Activated CD4-positive, alpha-beta T cell treated with anti-CD3 and anti-CD28 coated beads, Interleukin-2, amount 10 ng/mL, durations not matched to agents 24 days and 14 days (primary cell): ENCODE measurements at regions not wholly inside any gene's neighbourhood (a gene's known extent, or its start where the extent isn't known, plus 50 kb on each side); places are given as distances from the start of the nearest gene placed in this dataset.

ENCODE experiments used
- DNase-seq: peaks from one replicate; pipeline ENCODE4 v3.0.0; 2022
- H3K27ac Mint-ChIP-seq: one replicate; pipeline ENCODE4 v1.8.0; 2022; ENCODE audit warnings: mild to moderate bottlenecking, mixed read lengths
- H3K27me3 Mint-ChIP-seq: one replicate; pipeline ENCODE4 v1.8.0; 2022; ENCODE audit warnings: mixed read lengths
- H3K36me3 Mint-ChIP-seq: one replicate; pipeline ENCODE4 v1.8.0; 2022; ENCODE audit warnings: low read depth, mild to moderate bottlenecking, mixed read lengths
- H3K4me1 Mint-ChIP-seq: one replicate; pipeline ENCODE4 v1.8.0; 2021; ENCODE audit warnings: mixed read lengths
- H3K4me3 Mint-ChIP-seq: one replicate; pipeline ENCODE4 v1.8.0; 2022; ENCODE audit warnings: mild to moderate bottlenecking, moderate library complexity, mixed read lengths
- H3K9me3 Mint-ChIP-seq: one replicate; pipeline ENCODE4 v1.8.0; 2021; ENCODE audit warnings: mixed read lengths
- intact Hi-C: fragments of 100-400 bp; cut with micrococcal nuclease; formaldehyde crosslinking; loops from one replicate; pipeline ENCODE4 v1.15.1; 2023

DNA sequence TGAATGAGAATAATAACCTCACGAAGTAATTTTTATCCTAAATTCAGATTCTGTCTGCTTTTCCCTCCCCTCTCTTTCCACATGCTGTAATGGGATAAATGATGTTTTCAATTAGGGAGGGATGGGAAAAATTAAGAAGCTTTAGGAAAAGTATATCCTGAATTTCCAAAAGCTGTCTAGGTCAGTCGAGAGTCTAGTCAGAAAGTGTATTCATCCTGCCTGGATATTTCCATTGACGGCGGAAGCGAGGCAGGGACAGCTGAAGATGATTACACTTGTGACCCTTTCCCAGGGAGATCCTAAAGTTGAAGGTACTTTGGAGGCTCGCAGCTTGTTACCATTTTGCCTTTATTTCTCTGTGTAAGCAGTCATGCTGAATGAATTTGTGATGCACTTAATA, 204.1 kb downstream of the ZNF365 start:
- intact Hi-C loops, result no loop called here
- Mint-ChIP-seq H3K36me3 (no peaks in the 10 kb centered on the region), H3K4me3 (no peak overlapping the region), H3K27ac (no peak overlapping the region), H3K27me3 (peaks cover 14% of the 10 kb centered on the region), H3K4me1 (no peaks in the 10 kb centered on the region), H3K9me3 (peaks cover 6% of the 10 kb centered on the region)
- DNase-seq, result no peak

DNA sequence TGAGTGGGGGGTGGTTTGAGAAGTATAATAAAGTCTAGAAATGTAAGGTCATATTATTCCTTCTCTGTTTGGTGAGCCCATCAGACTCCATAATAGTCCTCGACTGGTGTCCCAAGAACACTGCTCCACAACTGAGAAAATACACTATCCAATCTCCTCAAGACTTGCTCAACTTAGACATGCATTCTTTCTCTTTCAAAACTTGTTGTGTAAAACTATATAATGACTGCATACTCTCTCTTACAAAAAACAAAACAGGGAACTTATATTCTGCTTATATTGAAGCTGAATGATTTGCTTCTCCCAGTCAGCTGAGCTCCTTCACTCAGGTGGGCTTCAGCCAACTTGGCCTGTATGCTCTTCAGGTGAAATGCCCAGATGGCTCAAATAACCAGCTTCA, 204.7 kb downstream of the ZNF365 start:
- H3K9me3 Mint-ChIP-seq, result peaks cover 6% of the 10 kb centered on the region

DNA sequence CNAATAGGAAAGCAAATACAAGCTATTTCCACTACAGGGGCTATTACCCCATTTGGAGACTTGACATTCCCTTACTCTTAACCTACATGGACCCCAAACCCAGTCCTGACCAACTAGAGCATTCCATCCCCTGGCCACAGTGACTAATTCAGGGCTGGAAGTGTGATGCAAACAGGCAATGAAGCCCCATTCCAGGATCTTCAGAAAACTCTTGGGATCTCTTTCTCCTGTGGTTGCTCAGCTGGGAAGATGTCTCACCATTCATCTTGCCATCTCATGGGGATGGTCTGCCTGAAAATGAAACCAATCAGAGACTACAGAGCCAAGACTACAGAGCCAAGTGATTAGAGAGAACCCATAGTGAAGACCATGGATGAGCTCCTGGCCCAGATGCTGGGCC, 206.2 kb downstream of the ZNF365 start:
- Mint-ChIP-seq H3K4me3 (no peak overlapping the region), H3K27me3 (peaks cover 11% of the 10 kb centered on the region), H3K4me1 (peaks cover 2% of the 10 kb centered on the region), H3K27ac (no peak overlapping the region), H3K9me3 (peaks cover 6% of the 10 kb centered on the region), H3K36me3 (no peaks in the 10 kb centered on the region)
- intact Hi-C loops, result no loop called here
- no peak for DNase-seq

More for the DNA sequence above, 204.7 kb downstream of the ZNF365 start:
- Mint-ChIP-seq H3K4me1 (no peaks in the 10 kb centered on the region), H3K27me3 (peaks cover 14% of the 10 kb centered on the region), H3K36me3 (no peaks in the 10 kb centered on the region), H3K27ac (no peak overlapping the region), H3K4me3 (no peak overlapping the region)
- no peak for DNase-seq
- intact Hi-C loops, result no loop called here

DNA sequence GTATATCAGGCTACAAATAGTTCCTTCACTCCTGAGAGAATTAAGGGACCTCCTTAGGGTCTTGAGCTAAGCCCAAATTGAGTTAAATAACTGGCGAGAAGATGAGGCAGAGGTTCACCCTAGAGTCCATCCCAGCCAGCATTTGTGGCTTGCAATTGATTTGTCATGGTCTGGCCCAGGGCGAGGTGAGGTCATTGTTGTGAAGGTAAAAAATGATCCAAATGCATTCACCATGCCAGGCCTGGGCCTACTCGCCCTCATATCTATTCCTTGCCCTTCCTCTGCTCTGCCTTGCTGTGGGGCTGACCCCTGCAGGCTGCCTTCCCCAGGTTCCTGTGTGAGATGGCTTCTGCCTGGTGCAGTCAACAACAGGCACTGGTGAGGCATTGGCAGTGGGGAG, 207.2 kb downstream of the ZNF365 start:
- peaks cover 4% of the 10 kb centered on the region for H3K4me1 Mint-ChIP-seq
- intact Hi-C loops, result no loop called here

DNA sequence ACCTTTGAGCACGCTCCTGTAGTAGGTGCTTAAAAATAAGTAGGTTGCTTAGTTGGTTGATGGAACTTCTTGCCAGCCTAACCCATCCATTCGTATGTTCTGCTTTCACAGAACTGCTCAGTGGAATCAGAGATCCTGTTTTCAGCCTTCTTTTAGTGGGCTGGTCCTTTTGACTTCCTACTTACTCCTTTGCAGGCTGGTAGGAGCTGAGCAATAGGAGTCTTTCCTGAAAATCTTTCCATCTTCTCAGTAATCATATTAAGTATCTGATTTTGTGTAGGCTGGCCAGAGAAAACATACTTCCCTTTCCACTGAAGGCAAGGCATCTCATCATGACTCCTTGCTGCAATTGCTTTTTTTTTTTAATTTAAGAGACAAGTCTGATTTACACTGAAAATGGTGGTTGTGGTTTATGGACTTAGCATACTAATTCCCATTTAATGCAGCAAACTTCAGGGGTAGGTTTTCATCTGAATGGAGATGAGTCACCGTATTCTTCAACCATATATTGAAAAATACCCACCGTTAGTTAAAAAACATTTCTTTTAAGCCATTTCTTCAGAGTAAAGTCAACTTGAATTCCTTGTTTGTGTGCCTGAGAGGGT, 208.0 kb downstream of the ZNF365 start:
- Mint-ChIP-seq H3K4me1 (peaks cover 4% of the 10 kb centered on the region), H3K36me3 (no peaks in the 10 kb centered on the region), H3K27ac (no peak overlapping the region), H3K27me3 (peaks cover 11% of the 10 kb centered on the region), H3K4me3 (no peak overlapping the region), H3K9me3 (peaks cover 6% of the 10 kb centered on the region)
- DNase-seq, result no peak
- intact Hi-C loops, result no loop called here

More for the DNA sequence above, 207.2 kb downstream of the ZNF365 start:
- no peak for DNase-seq
- H3K27me3 Mint-ChIP-seq, result peaks cover 11% of the 10 kb centered on the region
- no peak overlapping the region for H3K4me3 Mint-ChIP-seq
- H3K27ac Mint-ChIP-seq, result no peak overlapping the region
- H3K36me3 Mint-ChIP-seq, result no peaks in the 10 kb centered on the region
- peaks cover 6% of the 10 kb centered on the region for H3K9me3 Mint-ChIP-seq

DNA sequence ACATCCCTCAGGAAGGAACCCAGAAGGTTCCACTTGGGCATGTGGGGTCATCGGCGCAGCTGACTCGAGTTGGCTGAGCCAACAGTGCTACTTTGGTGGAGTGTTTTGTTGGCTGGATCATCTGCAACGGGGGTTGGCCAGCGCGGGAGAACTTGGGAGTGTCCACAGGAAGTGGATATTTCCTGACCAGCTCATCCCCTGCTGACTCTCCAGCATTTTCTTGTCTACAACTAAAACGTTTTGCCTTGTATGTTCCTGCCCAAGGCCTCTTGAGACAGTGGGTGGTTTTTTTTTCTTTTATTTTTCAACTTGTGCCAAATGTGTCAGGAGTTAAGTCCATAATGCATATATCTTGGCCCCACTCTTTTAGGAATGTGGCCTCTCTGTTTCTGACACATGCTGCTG, 208.6 kb downstream of the ZNF365 start:
- intact Hi-C loops, result no loop called here
- H3K27ac Mint-ChIP-seq, result no peak overlapping the region
- H3K9me3 Mint-ChIP-seq, result peaks cover 6% of the 10 kb centered on the region
- no peak overlapping the region for H3K4me3 Mint-ChIP-seq
- H3K27me3 Mint-ChIP-seq, result peaks cover 11% of the 10 kb centered on the region
- H3K36me3 Mint-ChIP-seq, result no peaks in the 10 kb centered on the region
- peaks cover 4% of the 10 kb centered on the region for H3K4me1 Mint-ChIP-seq
- DNase-seq, result no peak

DNA sequence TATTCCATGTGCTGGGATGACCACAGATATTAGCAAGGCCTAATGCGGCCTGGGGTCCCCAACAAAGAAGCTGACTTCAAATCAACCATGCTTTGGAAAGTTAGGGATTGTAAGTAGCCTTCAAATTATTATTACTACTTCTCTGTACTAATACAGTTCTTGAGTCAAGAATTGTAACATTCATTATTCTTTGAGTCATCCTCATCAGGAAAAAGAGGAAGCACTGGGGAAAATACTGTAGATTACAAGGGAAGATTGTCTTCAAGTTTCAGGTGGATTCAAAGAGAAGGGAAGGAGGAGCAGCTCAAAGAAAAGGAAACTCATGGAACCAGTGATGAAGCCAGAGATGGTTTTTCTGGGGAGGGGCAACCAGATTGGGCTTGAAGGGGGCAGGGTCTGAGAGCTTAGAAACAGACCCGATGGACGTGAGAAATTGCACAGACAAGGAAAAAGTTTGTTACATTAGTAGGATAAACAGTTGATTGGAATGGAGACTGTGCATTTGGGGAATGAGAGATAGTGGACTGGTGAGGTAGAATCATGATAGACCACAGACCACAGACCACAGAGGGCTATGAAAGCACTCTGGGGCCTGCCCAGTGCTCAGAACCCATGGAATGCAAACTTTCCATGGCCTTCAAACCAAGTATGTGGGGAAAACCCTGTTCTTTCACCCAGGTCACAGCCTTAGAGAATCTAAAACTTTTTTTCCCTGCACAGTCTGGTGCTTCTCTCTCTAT, 209.9 kb downstream of the ZNF365 start:
- peaks cover 7% of the 10 kb centered on the region for H3K9me3 Mint-ChIP-seq
- H3K4me3 Mint-ChIP-seq, result no peak overlapping the region
- intact Hi-C loops, result no loop called here
- no peaks in the 10 kb centered on the region for H3K36me3 Mint-ChIP-seq
- DNase-seq, result no peak
- H3K27ac Mint-ChIP-seq, result no peak overlapping the region
- H3K4me1 Mint-ChIP-seq, result peaks cover 4% of the 10 kb centered on the region
- peaks cover 8% of the 10 kb centered on the region for H3K27me3 Mint-ChIP-seq

DNA sequence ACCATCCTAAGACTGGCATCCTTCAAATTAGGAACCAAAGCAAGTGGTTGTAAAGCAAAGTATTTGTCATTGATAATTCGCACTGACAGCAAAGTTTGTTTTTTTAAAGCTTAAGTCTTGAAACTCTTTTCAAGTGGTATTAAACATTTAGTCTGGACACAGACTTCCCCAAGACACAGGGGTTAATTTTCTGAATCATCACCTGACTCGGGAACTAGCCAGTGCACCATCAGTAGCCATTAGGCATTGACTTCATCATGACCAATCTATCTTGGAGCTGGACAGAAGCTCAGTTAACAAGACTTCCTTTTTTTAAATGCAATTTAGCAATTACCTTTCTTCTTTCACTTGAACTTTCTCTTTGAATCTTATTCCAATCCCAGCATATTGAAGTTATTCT, 210.6 kb downstream of the ZNF365 start:
- H3K27me3 Mint-ChIP-seq, result peaks cover 13% of the 10 kb centered on the region
- no peak for DNase-seq
- H3K4me3 Mint-ChIP-seq, result no peak overlapping the region
- peaks cover 4% of the 10 kb centered on the region for H3K4me1 Mint-ChIP-seq
- no peak overlapping the region for H3K27ac Mint-ChIP-seq
- intact Hi-C loops, result no loop called here
- H3K9me3 Mint-ChIP-seq, result peaks cover 14% of the 10 kb centered on the region
- no peaks in the 10 kb centered on the region for H3K36me3 Mint-ChIP-seq

- H3K36me3 Mint-ChIP-seq, result no peaks in the 10 kb centered on the region
- H3K9me3 Mint-ChIP-seq, result peaks cover 17% of the 10 kb centered on the region
- H3K4me1 Mint-ChIP-seq, result peaks cover 4% of the 10 kb centered on the region
- H3K27ac Mint-ChIP-seq, result no peak overlapping the region
- H3K4me3 Mint-ChIP-seq, result no peak overlapping the region
- no peak for DNase-seq
- intact Hi-C loops, result no loop called here
- H3K27me3 Mint-ChIP-seq, result peaks cover 15% of the 10 kb centered on the region
These were observed 211.1 kb downstream of the ZNF365 start for GRCh38 chr10:62585211-62585775.

DNA sequence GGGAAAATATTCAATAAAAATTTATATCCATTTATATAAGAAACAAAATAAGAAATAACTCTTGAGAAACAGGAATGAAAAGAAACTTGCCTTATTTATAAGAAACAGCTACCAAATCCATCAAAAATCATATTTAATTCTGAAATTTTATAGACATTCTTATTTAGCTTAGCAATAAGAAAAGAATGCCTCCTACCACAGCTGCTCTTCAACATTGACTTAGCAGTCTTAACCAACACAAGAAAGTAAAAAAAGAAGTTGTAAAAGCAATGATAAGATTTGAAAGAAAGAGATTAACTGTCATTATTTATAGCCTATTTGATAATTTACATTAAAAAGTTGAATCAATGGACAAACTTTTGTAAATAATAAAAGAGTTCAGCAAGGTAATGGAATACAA, 212.8 kb downstream of the ZNF365 start:
- H3K4me1 Mint-ChIP-seq, result peaks cover 4% of the 10 kb centered on the region
- peaks cover 20% of the 10 kb centered on the region for H3K27me3 Mint-ChIP-seq
- no peaks in the 10 kb centered on the region for H3K36me3 Mint-ChIP-seq
- no peak overlapping the region for H3K4me3 Mint-ChIP-seq
- no peak for DNase-seq
- intact Hi-C loops, result no loop called here
- peaks cover 11% of the 10 kb centered on the region for H3K9me3 Mint-ChIP-seq
- H3K27ac Mint-ChIP-seq, result no peak overlapping the region

DNA sequence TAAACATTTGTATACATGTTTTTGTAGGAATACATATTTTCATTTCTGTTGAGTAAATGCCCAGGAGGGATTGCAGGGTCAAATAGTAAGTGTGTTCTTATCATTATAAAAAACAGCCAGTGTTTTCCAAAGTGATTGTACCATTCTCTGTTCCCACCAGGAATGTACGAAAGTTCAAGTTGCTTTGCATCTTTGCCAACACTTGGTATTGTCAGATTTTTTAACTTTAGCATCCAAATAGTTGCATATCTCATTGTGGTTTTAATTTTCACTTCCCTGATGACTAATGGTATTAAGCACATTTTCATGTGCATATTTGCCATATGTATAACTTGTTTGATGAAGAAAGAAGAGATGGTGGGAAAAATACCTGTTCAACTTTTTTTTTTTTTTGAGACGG, 213.9 kb downstream of the ZNF365 start:
- Mint-ChIP-seq H3K27me3 (peaks cover 23% of the 10 kb centered on the region), H3K36me3 (no peaks in the 10 kb centered on the region), H3K4me3 (no peak overlapping the region), H3K9me3 (peaks cover 11% of the 10 kb centered on the region), H3K27ac (no peak overlapping the region), H3K4me1 (peaks cover 4% of the 10 kb centered on the region)
- no peak for DNase-seq
- intact Hi-C loops, result no loop called here

DNA sequence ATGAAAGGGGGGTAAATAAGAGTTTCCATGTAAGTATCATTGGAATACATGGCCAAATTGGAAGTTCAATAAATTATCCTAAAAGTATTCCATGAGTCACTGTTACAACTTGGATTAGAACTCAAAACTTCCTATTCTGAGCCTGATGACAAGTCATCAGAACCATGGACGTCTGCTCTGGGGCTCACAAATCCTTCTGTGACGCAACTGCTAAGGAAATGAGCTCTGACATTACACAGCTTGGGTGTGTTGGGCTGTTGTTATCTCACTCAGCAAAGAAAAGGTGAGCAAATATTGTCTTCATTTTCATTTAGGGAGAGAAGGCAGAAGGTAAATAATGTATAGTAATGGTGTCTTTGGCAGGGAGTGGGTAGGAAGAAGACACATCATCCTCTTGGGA, 214.8 kb upstream of the ADO start:
- H3K27me3 Mint-ChIP-seq, result peaks cover 23% of the 10 kb centered on the region
- H3K27ac Mint-ChIP-seq, result no peak overlapping the region
- no peak for DNase-seq
- H3K4me3 Mint-ChIP-seq, result no peak overlapping the region
- H3K36me3 Mint-ChIP-seq, result no peaks in the 10 kb centered on the region
- peaks cover 5% of the 10 kb centered on the region for H3K4me1 Mint-ChIP-seq
- H3K9me3 Mint-ChIP-seq, result peaks cover 11% of the 10 kb centered on the region
- intact Hi-C loops, result no loop called here

GRCh38 chr10:62590306-62590705, 214.2 kb upstream of the ADO start:
- Mint-ChIP-seq H3K27me3 (peaks cover 22% of the 10 kb centered on the region), H3K36me3 (no peaks in the 10 kb centered on the region), H3K4me3 (no peak overlapping the region), H3K9me3 (peaks cover 11% of the 10 kb centered on the region), H3K27ac (no peak overlapping the region), H3K4me1 (peaks cover 5% of the 10 kb centered on the region)
- intact Hi-C loops, result no loop called here
- DNase-seq, result no peak

DNA sequence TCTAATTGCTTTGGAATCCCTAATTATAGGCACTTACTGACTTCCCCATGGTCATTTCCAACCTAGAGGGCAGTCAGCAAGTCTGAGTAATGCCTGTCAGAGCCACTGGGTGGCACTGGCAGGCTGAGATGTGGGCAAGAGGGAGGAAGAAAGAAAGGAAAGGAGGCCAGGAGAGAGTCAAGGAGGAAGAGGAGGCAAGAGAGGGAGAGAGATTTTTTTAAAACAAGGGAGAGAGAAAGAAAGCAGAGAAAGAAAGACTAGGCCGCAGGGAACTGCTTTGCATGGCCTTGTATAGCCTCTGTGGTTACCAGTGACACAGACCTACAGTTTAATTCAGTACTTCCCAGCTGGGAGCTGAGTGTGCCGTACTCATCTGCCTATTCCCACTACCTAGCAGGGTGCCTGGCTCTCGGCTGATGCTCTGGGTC, 210.4 kb upstream of the ADO start:
- peaks cover 3% of the 10 kb centered on the region for H3K4me1 Mint-ChIP-seq
- peaks cover 10% of the 10 kb centered on the region for H3K9me3 Mint-ChIP-seq
- no peak overlapping the region for H3K27ac Mint-ChIP-seq
- no peak overlapping the region for H3K4me3 Mint-ChIP-seq
- intact Hi-C loops, result loop anchor here (1.0 to 2.0 kb wide), 4 partner anchors 17 to 565 kb away; no protein-coding TSS in a partner anchor
- H3K36me3 Mint-ChIP-seq, result no peaks in the 10 kb centered on the region
- H3K27me3 Mint-ChIP-seq, result peaks cover 22% of the 10 kb centered on the region
- peak; percentile 86 for DNase-seq
